ENCODE measurements at regions not wholly inside any gene's neighbourhood (a gene's known extent, or its start where the extent isn't known, plus 50 kb on each side); places are given as distances from the start of the nearest gene placed in this dataset.

- TF ChIP-seq CTCF (IDR thresholded peaks at IDR 0.05): no peak
- TF ChIP-seq POLR2A (IDR thresholded peaks at IDR 0.05): no peak
These were observed 134.2 kb upstream of the HS6ST1 start for GRCh38 chr2:128452536-128453530.

Measured in right lobe of liver (tissue), 4 donors.